Upper lobe of left lung (tissue), 4 donors: ENCODE measurements at regions not wholly inside any gene's neighbourhood (a gene's known extent, or its start where the extent isn't known, plus 50 kb on each side); places are given as distances from the start of the nearest gene placed in this dataset.

Source experiments
- CTCF ChIP-seq, 6 experiments: fragments of 450-650 bp in 4 of 6; fragments of 200-600 bp in 2 of 6; sonication (generic) in 2 of 6; IDR thresholded peaks; one replicate each; pipeline ENCODE4 v1.5.1; 2016 to 2019; ENCODE audit warnings: antibody characterized with exemption in 6 of 6
- EP300 ChIP-seq, 4 donors: sonication (generic); formaldehyde crosslinking; IDR thresholded peaks; one replicate each; pipeline ENCODE4 v1.5.1; 2017; ENCODE audit warnings: antibody characterized with exemption in 4 of 4, control low read depth in 2 of 4
- POLR2A ChIP-seq, 4 donors: fragments of 450-650 bp; IDR thresholded peaks; one replicate each; pipeline ENCODE4 v1.5.1; 2016 to 2017; ENCODE audit warnings: antibody characterized with exemption in 4 of 4, mild to moderate bottlenecking in 2 of 4
- POLR2AphosphoS5 ChIP-seq, 2 donors: sonication (generic); formaldehyde crosslinking; IDR thresholded peaks; one replicate each; pipeline ENCODE4 v1.5.1; 2017; ENCODE audit warnings: antibody characterized with exemption in 2 of 2

GRCh38 chr3:26064297-26064696 is 274.4 kb downstream of the OXSM start:
- TF ChIP-seq CTCF (IDR thresholded peaks at IDR 0.05) (no peak), EP300 (IDR thresholded peaks at IDR 0.05) (no peak), POLR2A (IDR thresholded peaks at IDR 0.05) (no peak), POLR2AphosphoS5 (IDR thresholded peaks at IDR 0.05) (no peak)
